ENCODE measurements at regions not wholly inside any gene's neighbourhood (a gene's known extent, or its start where the extent isn't known, plus 50 kb on each side); places are given as distances from the start of the nearest gene placed in this dataset.
"Not testable (repeated sequence)": the region's sequence is repeated elsewhere in the genome, so short reads cannot be mapped to it uniquely, and the experiment has no call there.

- no peak for TF ChIP-seq CTCF (conservative IDR thresholded peaks at IDR 0.05; ENCODE audit: low read depth)
- DNase-seq (ENCODE audit: low spot score): no peak
- ChIA-PET POLR2A (ENCODE audit: low non-redundant PET) (no interaction called here), CTCF (no interaction called here)
- no peak overlapping the region for H3K27ac ChIP-seq
These were observed 79.2 kb upstream of the SAMD11 start for GRCh38 chr1:844472-845026.

GRCh38 chr1:845641-846040 is 78.1 kb upstream of the SAMD11 start:
- DNase-seq (ENCODE audit: low spot score); POLR2A ChIA-PET (ENCODE audit: low non-redundant PET); CTCF ChIA-PET; H3K27ac ChIP-seq: not testable (repeated sequence)

- CTCF ChIA-PET; DNase-seq (ENCODE audit: low spot score); H3K27ac ChIP-seq; POLR2A ChIA-PET (ENCODE audit: low non-redundant PET): not testable (repeated sequence)
These were observed 73.8 kb upstream of the SAMD11 start for GRCh38 chr1:849873-850272.

GRCh38 chr1:850318-850717 is 73.4 kb upstream of the SAMD11 start:
- CTCF ChIA-PET; POLR2A ChIA-PET (ENCODE audit: low non-redundant PET); H3K27ac ChIP-seq; DNase-seq (ENCODE audit: low spot score): not testable (repeated sequence)

- CTCF ChIA-PET; H3K27ac ChIP-seq; DNase-seq (ENCODE audit: low spot score); POLR2A ChIA-PET (ENCODE audit: low non-redundant PET): not testable (repeated sequence)
These were observed 72.3 kb upstream of the SAMD11 start for GRCh38 chr1:851398-851797.

GRCh38 chr1:851841-852240 is 71.9 kb upstream of the SAMD11 start:
- DNase-seq (ENCODE audit: low spot score); CTCF ChIA-PET; H3K27ac ChIP-seq; POLR2A ChIA-PET (ENCODE audit: low non-redundant PET): not testable (repeated sequence)

- DNase-seq (ENCODE audit: low spot score); H3K27ac ChIP-seq; CTCF ChIA-PET; POLR2A ChIA-PET (ENCODE audit: low non-redundant PET): not testable (repeated sequence)
These were observed 68.3 kb upstream of the SAMD11 start for GRCh38 chr1:855202-855981.

- DNase-seq (ENCODE audit: low spot score); CTCF ChIA-PET; POLR2A ChIA-PET (ENCODE audit: low non-redundant PET); H3K27ac ChIP-seq: not testable (repeated sequence)
These were observed 67.1 kb upstream of the SAMD11 start for GRCh38 chr1:856541-857057.

- H3K27ac ChIP-seq; DNase-seq (ENCODE audit: low spot score); POLR2A ChIA-PET (ENCODE audit: low non-redundant PET); CTCF ChIA-PET: not testable (repeated sequence)
These were observed 65.6 kb upstream of the SAMD11 start for GRCh38 chr1:857926-858648.

- CTCF ChIA-PET; H3K27ac ChIP-seq; DNase-seq (ENCODE audit: low spot score); POLR2A ChIA-PET (ENCODE audit: low non-redundant PET): not testable (repeated sequence)
These were observed 65.1 kb upstream of the SAMD11 start for GRCh38 chr1:858649-859041.

GRCh38 chr1:860941-861340 is 62.8 kb upstream of the SAMD11 start:
- POLR2A ChIA-PET (ENCODE audit: low non-redundant PET); DNase-seq (ENCODE audit: low spot score); CTCF ChIA-PET; H3K27ac ChIP-seq: not testable (repeated sequence)

- no peak for TF ChIP-seq CTCF (conservative IDR thresholded peaks at IDR 0.05; ENCODE audit: low read depth)
- no peak for DNase-seq (ENCODE audit: low spot score)
- H3K27ac ChIP-seq: no peak overlapping the region
- CTCF ChIA-PET: no interaction called here
- POLR2A ChIA-PET (ENCODE audit: low non-redundant PET): no interaction called here
These were observed 62.0 kb upstream of the SAMD11 start for GRCh38 chr1:861714-862113.

- DNase-seq (ENCODE audit: low spot score); CTCF ChIA-PET; H3K27ac ChIP-seq; POLR2A ChIA-PET (ENCODE audit: low non-redundant PET): not testable (repeated sequence)
These were observed 61.1 kb upstream of the SAMD11 start for GRCh38 chr1:862601-863000.

GRCh38 chr1:865633-866032 is 58.1 kb upstream of the SAMD11 start:
- DNase-seq (ENCODE audit: low spot score); H3K27ac ChIP-seq; CTCF ChIA-PET; POLR2A ChIA-PET (ENCODE audit: low non-redundant PET): not testable (repeated sequence)
